ENCODE measurements at regions not wholly inside any gene's neighbourhood (a gene's known extent, or its start where the extent isn't known, plus 50 kb on each side); places are given as distances from the start of the nearest gene placed in this dataset.

DNA sequence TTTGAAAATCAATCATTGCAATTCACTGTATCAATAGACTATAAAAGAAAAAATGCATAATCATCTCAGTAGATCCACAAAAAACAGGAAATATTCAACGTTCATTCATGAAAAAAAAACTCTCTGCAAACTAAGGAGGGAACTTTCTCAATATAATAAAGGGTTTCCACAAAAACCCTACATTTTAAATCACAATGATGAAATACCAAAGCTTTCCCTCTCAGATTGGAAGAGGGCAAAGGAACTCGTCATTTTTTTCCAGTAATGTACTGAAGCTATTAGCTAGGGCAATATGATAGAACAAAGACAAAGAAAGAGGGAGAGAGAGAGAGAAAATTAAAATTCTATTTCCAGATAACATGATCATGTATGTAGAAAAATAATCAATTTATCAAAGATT, 167.1 kb upstream of the RBMS1 start:
- in situ Hi-C loops (cut with HindIII; ENCODE audit: low sequenced_read_pairs): no loop called here
- no peak for DNase-seq (ENCODE audit: low spot score)

GRCh38 chr2:160664603-160665140, 171.1 kb upstream of the RBMS1 start:
- in situ Hi-C loops (cut with HindIII; ENCODE audit: low sequenced_read_pairs): no loop called here

DNA sequence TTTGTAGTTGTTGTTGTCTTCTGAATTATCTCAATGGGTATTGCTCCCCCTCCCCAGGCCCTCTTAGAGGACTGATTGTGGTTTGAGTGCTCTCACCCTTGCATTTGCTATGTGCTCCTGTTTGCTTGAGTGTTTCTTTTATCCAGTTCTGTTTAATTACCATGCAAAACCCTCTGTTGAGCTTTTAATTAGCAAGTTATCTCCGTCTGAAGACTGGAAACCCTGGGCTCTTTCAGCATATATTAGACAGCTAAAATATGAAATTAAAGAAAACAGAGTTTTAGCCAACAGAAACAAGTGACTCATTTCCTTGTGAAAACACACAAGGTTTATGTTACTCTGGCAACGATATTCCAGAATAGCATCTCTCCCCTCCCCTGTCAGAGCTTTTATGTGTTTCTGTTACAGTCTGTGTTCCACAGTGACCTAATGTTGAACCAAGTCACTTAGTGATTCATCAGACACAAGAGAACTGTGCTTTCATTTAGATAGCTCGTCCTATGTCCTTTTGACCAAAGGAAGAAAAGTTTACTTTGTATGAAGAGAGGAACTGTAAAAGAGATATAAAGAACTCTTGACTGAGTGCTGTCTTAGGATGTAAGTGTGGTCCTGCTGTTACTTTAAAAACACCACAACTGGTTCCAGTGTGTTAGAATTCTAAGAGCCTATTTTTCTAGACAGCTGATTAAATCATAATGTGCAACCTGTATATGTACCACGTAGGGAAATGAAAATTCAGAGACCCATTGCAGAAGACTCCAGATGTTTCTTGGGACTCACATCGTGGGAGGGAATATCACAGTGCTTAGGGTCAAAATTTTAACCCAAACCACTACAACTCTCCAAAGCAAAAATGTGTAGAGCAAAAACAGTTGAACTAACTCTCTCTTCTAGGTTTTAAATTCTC, 172.8 kb upstream of the RBMS1 start:
- peak; percentile 4 for DNase-seq (ENCODE audit: low spot score)

More at GRCh38 chr2:160664603-160665140, 171.1 kb upstream of the RBMS1 start:
- no peak for DNase-seq (ENCODE audit: low spot score)

DNA sequence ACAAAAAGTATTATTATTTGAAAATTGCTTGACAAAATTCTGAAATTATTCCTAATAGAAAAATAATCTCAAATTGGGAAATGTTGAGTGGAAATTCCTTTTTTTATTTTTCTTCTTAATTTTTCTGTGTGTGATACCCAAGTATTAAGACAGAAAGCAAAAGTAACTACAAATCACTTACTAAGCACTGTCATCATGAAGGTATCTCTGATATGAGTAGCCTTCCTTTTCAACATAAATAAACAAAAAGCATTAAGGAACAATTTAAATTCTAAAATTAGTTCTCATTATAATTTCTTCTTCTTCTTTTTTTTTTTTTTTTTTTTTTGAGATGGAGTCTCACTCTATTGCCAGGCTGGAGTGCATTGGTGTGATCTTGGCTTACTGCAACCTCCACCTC, 174.2 kb upstream of the RBMS1 start:
- no peak for DNase-seq (ENCODE audit: low spot score)
- in situ Hi-C loops (cut with HindIII; ENCODE audit: low sequenced_read_pairs): no loop called here

More for the DNA sequence above, 172.8 kb upstream of the RBMS1 start:
- in situ Hi-C loops (cut with HindIII; ENCODE audit: low sequenced_read_pairs): no loop called here

GRCh38 chr2:160670618-160671017, 177.0 kb upstream of the RBMS1 start:
- no peak for DNase-seq (ENCODE audit: low spot score)
- in situ Hi-C loops (cut with HindIII; ENCODE audit: low sequenced_read_pairs): no loop called here

- in situ Hi-C loops (cut with HindIII; ENCODE audit: low sequenced_read_pairs): no loop called here
- no peak for DNase-seq (ENCODE audit: low spot score)
Observed at GRCh38 chr2:160672211-160672610, 178.6 kb upstream of the RBMS1 start.

DNA sequence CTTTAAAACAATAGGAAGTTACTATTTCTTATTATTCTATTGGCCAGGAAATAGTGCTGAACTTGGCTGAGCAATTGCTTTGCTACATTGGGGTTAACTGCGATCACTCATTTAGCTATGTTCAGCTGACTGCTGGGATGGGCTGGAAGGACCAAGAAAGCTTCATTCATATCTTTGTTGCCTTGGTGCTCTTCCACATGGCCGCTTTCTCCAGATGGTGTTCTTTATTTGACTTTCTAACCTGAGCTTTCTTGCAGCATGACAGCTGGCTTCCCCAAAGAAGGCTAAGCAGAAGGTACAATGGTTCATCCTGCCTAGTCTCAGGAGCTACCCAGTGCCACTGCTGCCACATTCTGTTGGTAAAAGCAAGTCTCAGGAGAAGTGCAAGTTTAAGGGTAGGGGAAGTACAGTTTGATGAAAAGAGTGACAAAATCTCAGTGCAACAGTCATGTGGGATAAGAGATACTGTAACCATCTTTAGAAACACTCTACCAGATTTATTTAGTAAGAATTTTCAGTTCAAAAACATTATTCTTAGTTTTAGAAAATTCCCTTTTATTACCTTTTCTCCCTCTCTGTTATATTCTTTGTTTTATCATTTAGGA, 180.6 kb upstream of the RBMS1 start:
- in situ Hi-C loops (cut with HindIII; ENCODE audit: low sequenced_read_pairs): no loop called here
- no peak for DNase-seq (ENCODE audit: low spot score)

DNA sequence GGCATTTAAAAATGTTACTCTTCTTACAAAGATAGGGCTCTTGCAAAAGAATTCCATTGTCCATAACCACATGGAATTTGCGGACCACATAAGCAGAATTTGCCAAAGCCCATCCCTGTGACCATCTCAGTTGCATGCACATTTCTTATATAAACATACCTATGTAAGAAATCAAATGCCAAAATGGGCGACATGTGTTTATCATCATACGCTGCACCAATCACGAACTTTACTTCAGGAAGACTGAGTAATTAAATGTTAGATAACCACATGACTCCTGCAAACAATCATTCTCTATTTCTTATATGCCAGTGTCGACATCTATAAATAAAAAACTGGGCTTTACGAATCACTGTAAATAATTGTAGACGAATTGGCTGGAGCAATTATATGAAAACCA, 186.1 kb upstream of the RBMS1 start:
- in situ Hi-C loops (cut with HindIII; ENCODE audit: low sequenced_read_pairs): no loop called here
- DNase-seq (ENCODE audit: low spot score): no peak

DNA sequence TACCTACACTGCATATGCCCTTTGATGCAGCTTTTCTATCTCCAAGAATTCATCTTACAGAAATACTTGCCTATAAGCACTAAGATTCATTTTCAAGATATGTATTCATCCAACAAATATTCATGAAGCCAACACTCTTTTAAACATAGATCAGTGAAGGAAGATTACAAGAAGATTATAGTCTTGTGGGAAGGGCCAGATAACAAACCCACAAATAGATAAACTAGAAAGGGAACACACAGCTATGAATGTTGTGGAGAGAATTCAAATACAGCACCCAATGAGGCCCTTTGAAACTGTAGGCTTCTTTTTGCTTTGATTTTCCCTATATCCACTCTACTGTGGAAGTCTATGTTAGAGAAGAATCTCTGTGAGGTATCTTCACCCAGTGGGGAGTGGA, 186.7 kb upstream of the RBMS1 start:
- no peak for DNase-seq (ENCODE audit: low spot score)
- in situ Hi-C loops (cut with HindIII; ENCODE audit: low sequenced_read_pairs): no loop called here

GRCh38 chr2:160680974-160681373, 187.4 kb upstream of the RBMS1 start:
- in situ Hi-C loops (cut with HindIII; ENCODE audit: low sequenced_read_pairs): no loop called here

GRCh38 chr2:160683206-160683605, 189.6 kb upstream of the RBMS1 start:
- in situ Hi-C loops (cut with HindIII; ENCODE audit: low sequenced_read_pairs): no loop called here
- DNase-seq (ENCODE audit: low spot score): no peak

More at GRCh38 chr2:160680974-160681373, 187.4 kb upstream of the RBMS1 start:
- DNase-seq (ENCODE audit: low spot score): no peak

DNA sequence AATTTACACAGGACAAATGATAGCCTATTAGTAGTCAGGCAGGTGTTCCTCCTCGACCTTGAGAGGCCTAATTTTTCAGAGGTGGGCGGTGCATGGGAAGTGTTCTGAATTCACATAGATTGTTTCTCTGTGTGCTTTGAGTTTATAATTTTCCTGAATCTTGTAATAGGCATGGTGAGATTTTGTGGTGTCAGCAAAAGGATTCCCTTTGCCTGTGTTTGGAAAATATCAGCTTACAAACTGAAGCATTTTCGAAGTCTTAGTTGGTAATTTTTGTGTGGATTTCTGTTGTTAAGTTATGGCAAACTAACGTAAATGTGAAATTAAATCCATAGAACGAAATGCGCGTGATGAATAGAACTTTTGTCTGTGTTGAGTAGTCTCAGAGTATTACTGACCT, 194.0 kb upstream of the RBMS1 start:
- in situ Hi-C loops (cut with HindIII; ENCODE audit: low sequenced_read_pairs): no loop called here
- no peak for DNase-seq (ENCODE audit: low spot score)

DNA sequence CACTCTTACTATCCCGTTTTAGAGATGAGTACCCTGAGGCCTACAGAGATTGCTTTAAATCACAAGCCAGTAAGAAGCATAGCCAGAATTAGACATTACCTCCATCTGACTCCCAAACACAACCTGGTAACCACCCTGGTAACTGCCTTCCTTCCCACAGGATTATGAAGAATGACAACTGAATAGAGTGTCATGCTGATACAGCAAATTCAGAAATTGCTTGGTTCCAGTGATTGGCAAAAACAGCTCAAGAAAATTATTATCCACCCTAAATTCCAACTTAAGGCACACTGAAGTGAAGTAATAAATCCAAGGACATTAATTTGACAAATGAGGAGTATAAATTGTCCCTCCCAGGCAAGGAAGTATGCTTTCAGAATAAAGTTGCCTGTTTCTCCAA, 195.8 kb upstream of the RBMS1 start:
- DNase-seq (ENCODE audit: low spot score): no peak
- in situ Hi-C loops (cut with HindIII; ENCODE audit: low sequenced_read_pairs): no loop called here

- in situ Hi-C loops (cut with HindIII; ENCODE audit: low sequenced_read_pairs): no loop called here
- no peak for DNase-seq (ENCODE audit: low spot score)
Observed at GRCh38 chr2:160694221-160694620, 200.6 kb upstream of the RBMS1 start.

DNA sequence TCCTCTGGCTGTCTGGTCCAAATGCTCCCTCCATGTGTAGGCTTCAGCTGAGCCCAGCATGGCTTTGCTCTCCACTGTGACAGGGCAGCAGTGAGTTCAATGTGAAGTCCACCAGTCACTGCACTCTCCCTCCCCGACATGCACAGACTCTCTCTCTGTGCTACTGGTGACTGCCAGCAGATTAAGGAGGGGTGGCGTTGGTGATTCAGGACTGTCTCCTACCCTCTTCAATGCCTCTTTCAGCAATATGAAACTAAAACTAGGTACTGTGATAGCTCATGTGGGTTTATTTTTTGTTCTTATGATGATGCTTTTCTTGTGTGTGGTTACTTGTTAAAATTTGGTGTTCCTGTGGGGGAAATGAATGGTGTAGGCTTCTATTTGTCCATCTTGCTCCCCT, 201.0 kb upstream of the RBMS1 start:
- no peak for DNase-seq (ENCODE audit: low spot score)
- in situ Hi-C loops (cut with HindIII; ENCODE audit: low sequenced_read_pairs): no loop called here

DNA sequence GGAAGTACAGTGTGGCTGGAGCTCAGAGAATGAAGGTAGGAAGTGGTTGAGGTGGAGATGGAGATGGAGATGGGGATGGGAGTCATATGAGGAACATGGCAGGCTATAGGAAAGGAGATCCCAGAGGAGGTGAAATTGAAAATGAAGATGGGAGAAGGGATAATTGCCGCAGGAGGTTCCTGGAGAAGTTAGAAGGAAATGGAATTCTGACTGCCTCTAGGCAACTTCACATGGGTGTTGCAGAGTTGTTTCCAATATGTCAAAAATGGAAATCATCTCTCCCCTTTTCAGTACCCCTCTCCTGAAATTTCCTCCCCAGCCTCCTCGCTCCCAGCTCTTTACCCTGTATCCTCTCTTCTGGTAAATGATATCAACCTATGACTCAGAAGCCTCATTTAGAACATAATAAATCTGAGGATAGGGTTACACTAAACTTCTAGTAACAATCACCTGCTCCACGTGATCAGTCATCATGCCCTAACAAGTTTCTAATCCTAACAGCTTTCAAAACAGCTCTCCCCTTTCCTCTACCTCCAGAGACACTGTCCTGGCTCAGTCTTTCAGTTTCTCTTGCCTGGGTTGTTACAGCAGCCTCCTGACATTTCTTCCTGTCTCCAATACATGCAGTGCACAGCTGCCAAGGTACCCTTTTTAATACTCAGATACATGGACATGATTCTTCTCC, 201.9 kb upstream of the RBMS1 start:
- no peak for DNase-seq (ENCODE audit: low spot score)

DNA sequence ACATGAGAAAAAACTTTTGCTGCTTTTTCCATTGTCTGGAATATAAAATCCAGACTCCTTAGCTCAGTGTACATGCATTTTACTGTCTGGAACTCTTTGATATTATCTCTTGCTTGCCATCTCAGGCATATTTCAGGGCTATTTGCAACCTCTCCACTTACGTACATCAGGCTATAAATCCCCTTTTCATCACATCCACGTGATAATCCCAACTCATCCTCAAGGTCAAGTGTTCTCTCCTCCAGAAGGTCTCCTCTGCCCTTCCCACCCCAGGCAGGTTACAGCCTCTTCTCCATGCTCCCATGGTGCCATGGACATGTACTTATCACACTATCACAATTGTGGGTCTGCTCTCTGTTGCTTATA, 202.5 kb upstream of the RBMS1 start:
- DNase-seq (ENCODE audit: low spot score): no peak
- in situ Hi-C loops (cut with HindIII; ENCODE audit: low sequenced_read_pairs): no loop called here

More for the DNA sequence above, 201.9 kb upstream of the RBMS1 start:
- in situ Hi-C loops (cut with HindIII; ENCODE audit: low sequenced_read_pairs): no loop called here

DNA sequence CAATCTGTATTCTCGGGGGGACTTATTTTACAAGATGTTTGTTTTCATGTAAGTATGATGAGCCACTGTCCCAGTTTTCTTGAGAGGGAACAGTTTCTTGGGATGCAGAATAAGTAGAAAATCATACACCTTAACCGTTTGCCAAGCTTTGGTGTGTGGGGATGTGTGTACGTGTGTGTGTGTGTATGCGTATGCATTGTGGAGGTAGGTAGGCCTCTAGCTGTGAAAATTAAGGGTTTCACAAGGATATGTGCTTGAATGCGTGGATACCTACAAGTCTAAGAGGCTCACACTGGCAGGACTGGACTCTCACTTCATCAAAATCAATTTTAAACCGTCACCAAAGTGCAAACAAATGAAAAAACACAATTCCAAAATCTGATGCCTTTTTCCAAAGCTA, 204.2 kb upstream of the RBMS1 start:
- DNase-seq (ENCODE audit: low spot score): no peak
- in situ Hi-C loops (cut with HindIII; ENCODE audit: low sequenced_read_pairs): no loop called here

DNA sequence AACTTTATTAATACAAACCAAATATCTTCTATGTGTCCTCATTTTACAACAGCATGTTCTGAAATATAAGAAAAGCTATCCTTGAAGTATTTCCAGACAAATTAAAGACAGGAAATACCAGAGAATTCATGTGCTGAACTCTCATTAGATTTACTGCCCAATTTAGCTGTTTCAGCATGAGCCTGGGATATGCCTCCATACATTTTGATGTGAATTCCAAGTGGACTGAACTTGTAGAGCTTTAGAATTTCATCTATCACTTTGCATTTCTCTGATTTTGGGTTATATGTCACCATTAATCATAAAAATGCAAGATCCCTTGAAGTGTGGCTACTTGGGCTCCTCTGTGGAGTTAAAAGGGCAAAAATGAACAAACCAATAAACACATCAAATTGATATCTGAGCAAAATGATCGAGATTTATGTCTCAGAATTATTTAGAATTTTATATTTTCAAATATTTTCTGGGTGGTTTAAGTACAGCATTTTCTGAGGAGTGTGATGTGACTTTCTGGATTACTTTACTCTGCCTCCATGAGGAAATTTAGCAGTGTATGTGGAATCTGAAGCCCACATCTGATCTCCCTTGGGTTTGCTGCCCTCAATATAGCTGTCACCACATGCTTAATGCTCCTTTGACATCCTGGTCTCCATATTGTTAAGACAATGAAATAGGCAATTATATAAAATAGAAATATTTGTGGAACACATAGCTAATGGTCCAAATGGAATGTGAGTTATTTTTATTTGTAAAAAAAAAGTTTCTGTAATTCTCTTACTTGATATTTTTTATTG, 206.6 kb upstream of the RBMS1 start:
- no peak for DNase-seq (ENCODE audit: low spot score)
- in situ Hi-C loops (cut with HindIII; ENCODE audit: low sequenced_read_pairs): no loop called here

Measured in G401 (cell line).